Mesothelial cell of epicardium (in vitro differentiated cells): ENCODE measurements at regions not wholly inside any gene's neighbourhood (a gene's known extent, or its start where the extent isn't known, plus 50 kb on each side); places are given as distances from the start of the nearest gene placed in this dataset.

Source experiments
- DNase-seq, 2 experiments: peaks; one replicate each; pipeline ENCODE4 v3.0.0; 2021; ENCODE audit warnings: low spot score in 2 of 2; ENCODE audit not compliant: unreplicated experiment in 2 of 2
- H3K27ac Mint-ChIP-seq: 2 replicates; pipeline ENCODE4 v1.8.0; 2021; ENCODE audit warnings: mixed read lengths
- H3K27me3 Mint-ChIP-seq: 2 replicates; pipeline ENCODE4 v1.8.0; 2021; ENCODE audit warnings: low read depth, mixed read lengths
- H3K36me3 Mint-ChIP-seq: 2 replicates; pipeline ENCODE4 v1.8.0; 2021; ENCODE audit warnings: mixed read lengths
- H3K4me1 Mint-ChIP-seq: 2 replicates; pipeline ENCODE4 v1.8.0; 2021; ENCODE audit warnings: mixed read lengths
- H3K4me3 Mint-ChIP-seq: 2 replicates; pipeline ENCODE4 v1.8.0; 2021; ENCODE audit warnings: mild to moderate bottlenecking, moderate library complexity, mixed read lengths
- H3K9me3 Mint-ChIP-seq: 2 replicates; pipeline ENCODE4 v1.8.0; 2021; ENCODE audit warnings: mixed read lengths
- CTCF ChIP-seq: fragments of 200-600 bp; sonication (generic); IDR thresholded peaks from one replicate; pipeline ENCODE4 v1.5.0; 2021; ENCODE audit warnings: antibody characterized with exemption; ENCODE audit not compliant: unreplicated experiment

DNA sequence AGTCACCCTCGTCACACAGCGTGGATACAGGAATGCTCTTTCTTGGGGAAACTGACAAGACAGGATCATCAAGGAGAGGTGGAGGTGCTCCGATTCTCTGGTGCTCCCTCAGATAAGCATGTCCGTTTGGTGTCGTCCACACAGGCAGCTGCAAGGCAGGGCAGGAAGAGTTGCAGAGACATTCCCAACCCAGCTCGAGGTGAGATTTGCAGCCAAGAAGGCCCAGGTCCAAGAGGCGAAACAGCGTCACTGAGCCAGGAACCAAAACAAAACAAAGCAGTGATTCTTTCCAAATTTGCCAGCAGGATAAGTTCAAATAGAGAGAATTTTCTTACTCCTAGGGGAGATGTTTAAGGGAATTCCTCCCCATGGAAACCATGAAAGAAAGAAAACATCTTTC is 386.5 kb upstream of the PFKP start:
- no peak for DNase-seq
- Mint-ChIP-seq H3K4me1 (no peaks in the 10 kb centered on the region), H3K27ac (no peak overlapping the region), H3K9me3 (no peaks in the 10 kb centered on the region), H3K27me3 (peaks cover 2% of the 10 kb centered on the region), H3K4me3 (no peak overlapping the region), H3K36me3 (no peaks in the 10 kb centered on the region)
- TF ChIP-seq CTCF: no peak

DNA sequence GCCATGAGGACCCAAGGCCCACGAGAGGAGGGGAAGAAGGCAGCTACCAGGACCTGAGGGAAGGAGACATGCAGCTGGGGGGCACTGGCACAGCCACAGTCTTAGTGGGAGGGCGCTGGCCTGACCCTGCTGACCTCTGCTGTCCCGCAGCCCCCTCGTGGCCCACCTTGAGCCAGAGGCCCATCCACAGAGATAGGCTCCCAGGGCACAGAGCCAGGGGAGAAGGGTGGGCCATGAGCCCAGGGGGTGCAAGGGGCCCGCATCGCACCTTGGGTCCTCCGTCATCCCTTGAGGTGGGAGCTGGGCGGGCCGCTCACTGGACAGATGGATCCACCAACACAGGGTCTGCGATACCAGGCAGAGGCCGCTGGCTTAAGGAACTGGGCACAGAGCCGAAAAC is 387.7 kb upstream of the PFKP start:
- H3K27ac Mint-ChIP-seq: no peak overlapping the region
- H3K27me3 Mint-ChIP-seq: peaks cover 2% of the 10 kb centered on the region
- DNase-seq: no peak
- no peaks in the 10 kb centered on the region for H3K4me1 Mint-ChIP-seq
- H3K4me3 Mint-ChIP-seq: no peak overlapping the region
- TF ChIP-seq CTCF: no peak
- H3K9me3 Mint-ChIP-seq: no peaks in the 10 kb centered on the region
- no peaks in the 10 kb centered on the region for H3K36me3 Mint-ChIP-seq

- Mint-ChIP-seq H3K36me3 (no peaks in the 10 kb centered on the region), H3K4me1 (no peaks in the 10 kb centered on the region), H3K9me3 (no peaks in the 10 kb centered on the region), H3K27ac (no peak overlapping the region), H3K27me3 (peaks cover 2% of the 10 kb centered on the region), H3K4me3 (no peak overlapping the region)
- no peak for TF ChIP-seq CTCF
- no peak for DNase-seq
Observed at GRCh38 chr10:2676455-2676854, 390.9 kb upstream of the PFKP start.

GRCh38 chr10:2674451-2674850 is 392.9 kb upstream of the PFKP start:
- no peak for DNase-seq
- no peaks in the 10 kb centered on the region for H3K36me3 Mint-ChIP-seq
- H3K27ac Mint-ChIP-seq: no peak overlapping the region
- no peaks in the 10 kb centered on the region for H3K9me3 Mint-ChIP-seq
- TF ChIP-seq CTCF: no peak
- H3K4me1 Mint-ChIP-seq: no peaks in the 10 kb centered on the region
- H3K27me3 Mint-ChIP-seq: peaks cover 4% of the 10 kb centered on the region
- no peak overlapping the region for H3K4me3 Mint-ChIP-seq

DNA sequence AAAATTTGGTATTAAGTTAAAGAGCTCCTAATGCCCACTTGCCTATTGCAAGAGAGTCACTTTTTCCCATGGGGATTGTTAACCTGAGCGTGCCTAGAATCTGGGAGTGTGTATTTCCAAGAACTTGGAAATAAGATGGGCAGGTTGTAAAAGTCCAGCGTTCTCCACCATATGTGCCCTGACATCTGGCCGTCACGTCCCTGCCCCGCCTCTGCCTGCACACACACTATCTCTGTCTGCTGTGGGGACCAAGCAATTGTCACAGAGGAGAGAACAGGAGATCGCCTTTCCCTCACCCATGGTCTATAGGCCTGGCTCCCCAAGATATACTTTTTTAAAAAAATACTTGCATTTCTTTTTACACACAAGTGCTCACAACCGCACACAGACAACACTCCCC is 396.5 kb upstream of the PFKP start:
- Mint-ChIP-seq H3K36me3 (no peaks in the 10 kb centered on the region), H3K4me1 (no peaks in the 10 kb centered on the region), H3K9me3 (peaks cover 8% of the 10 kb centered on the region), H3K27ac (no peak overlapping the region), H3K27me3 (peaks cover 2% of the 10 kb centered on the region), H3K4me3 (no peak overlapping the region)
- DNase-seq: no peak
- no peak for TF ChIP-seq CTCF

DNA sequence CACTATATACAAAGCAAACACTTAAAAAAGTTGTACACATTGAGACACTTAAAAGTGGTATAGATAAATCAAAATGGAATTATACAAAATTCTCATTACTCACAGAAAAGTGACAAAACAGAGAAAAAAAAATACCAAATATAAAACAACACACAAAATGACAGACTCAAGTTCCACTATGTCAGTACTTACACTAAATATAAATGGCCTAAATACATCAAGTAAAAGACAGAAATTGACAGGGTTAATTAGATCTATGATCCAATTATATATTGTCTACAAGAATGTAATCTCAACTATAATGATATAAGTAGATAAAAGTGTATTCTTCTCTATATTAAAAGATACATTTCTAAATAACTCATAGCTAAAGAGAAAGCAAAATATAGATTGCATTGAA is 401.6 kb upstream of the PFKP start:
- H3K4me3 Mint-ChIP-seq: no peak overlapping the region
- peaks cover 4% of the 10 kb centered on the region for H3K27me3 Mint-ChIP-seq
- DNase-seq: no peak
- no peak for TF ChIP-seq CTCF
- no peaks in the 10 kb centered on the region for H3K4me1 Mint-ChIP-seq
- peaks cover 19% of the 10 kb centered on the region for H3K9me3 Mint-ChIP-seq
- no peak overlapping the region for H3K27ac Mint-ChIP-seq
- H3K36me3 Mint-ChIP-seq: no peaks in the 10 kb centered on the region
